Colonic mucosa (tissue), 4 donors: ENCODE measurements at regions not wholly inside any gene's neighbourhood (a gene's known extent, or its start where the extent isn't known, plus 50 kb on each side); places are given as distances from the start of the nearest gene placed in this dataset.

Experiments
- DNase-seq: peaks from one replicate; pipeline ENCODE4 v3.0.0-alpha.2; 2020
- H3K27ac ChIP-seq: fragments of 200-600 bp; one replicate; pipeline ENCODE4 v1.8.0; 2021
- H3K27me3 ChIP-seq: fragments of 200-600 bp; one replicate; pipeline ENCODE4 v1.8.0; 2021
- H3K36me3 ChIP-seq: fragments of 200-600 bp; one replicate; pipeline ENCODE4 v1.8.0; 2021
- H3K4me1 ChIP-seq: fragments of 200-600 bp; one replicate; pipeline ENCODE4 v1.8.0; 2021; ENCODE audit warnings: mild to moderate bottlenecking
- H3K4me3 ChIP-seq: fragments of 200-600 bp; one replicate; pipeline ENCODE4 v1.8.0; 2021
- H3K9ac ChIP-seq, 2 donors: one replicate each; pipeline ENCODE4 v1.7.0; 2013; ENCODE audit warnings: control low read depth in 2 of 2, low read depth in 2 of 2, low read length in 2 of 2
- H3K9me3 ChIP-seq: fragments of 200-600 bp; one replicate; pipeline ENCODE4 v1.8.0; 2021
- intact Hi-C: fragments of 100-400 bp; cut with DNase I; formaldehyde crosslinking; loops from one replicate; pipeline ENCODE4 v1.14.1; 2022
- TF ChIP-seq, protein P1 (sequence below): fragments of 200-600 bp; IDR thresholded peaks from one replicate; pipeline ENCODE4 v1.8.0; 2022; ENCODE audit warnings: antibody characterized with exemption, mild to moderate bottlenecking
- donor health status: healthy.
- donor health status: DM: no; HTN: no; CAD: no.
- donor health status: DM: no; HTN: no; CAD: no.

DNA sequence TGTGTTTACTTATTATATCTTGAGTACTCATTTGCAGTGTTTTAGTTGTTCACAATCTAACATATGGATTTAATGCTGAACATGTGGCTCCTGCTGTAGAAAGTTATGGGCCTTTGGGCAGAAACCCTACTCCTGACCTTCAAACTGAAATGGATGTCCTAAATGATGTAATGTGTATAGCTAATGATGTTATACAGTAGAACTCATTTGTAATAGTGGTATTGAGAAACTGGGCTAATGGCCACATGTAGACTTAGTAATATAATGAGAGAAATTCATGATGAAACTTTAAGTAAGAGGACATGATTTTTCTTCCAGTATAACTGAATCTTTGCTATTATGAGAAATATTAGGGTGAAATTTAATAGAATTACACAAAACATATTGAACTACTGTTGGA lies 121.3 kb upstream of the PTPRK start:
- intact Hi-C loops: no loop called here
- H3K4me3 ChIP-seq: no peak overlapping the region
- H3K27ac ChIP-seq: no peak overlapping the region
- H3K27me3 ChIP-seq: no peaks in the 10 kb centered on the region
- no peaks in the 10 kb centered on the region for H3K9me3 ChIP-seq
- H3K9ac ChIP-seq: no peak overlapping the region
- no peaks in the 10 kb centered on the region for H3K36me3 ChIP-seq
- H3K4me1 ChIP-seq: no peaks in the 10 kb centered on the region
- no peak for DNase-seq
- TF ChIP-seq, protein P1, sequence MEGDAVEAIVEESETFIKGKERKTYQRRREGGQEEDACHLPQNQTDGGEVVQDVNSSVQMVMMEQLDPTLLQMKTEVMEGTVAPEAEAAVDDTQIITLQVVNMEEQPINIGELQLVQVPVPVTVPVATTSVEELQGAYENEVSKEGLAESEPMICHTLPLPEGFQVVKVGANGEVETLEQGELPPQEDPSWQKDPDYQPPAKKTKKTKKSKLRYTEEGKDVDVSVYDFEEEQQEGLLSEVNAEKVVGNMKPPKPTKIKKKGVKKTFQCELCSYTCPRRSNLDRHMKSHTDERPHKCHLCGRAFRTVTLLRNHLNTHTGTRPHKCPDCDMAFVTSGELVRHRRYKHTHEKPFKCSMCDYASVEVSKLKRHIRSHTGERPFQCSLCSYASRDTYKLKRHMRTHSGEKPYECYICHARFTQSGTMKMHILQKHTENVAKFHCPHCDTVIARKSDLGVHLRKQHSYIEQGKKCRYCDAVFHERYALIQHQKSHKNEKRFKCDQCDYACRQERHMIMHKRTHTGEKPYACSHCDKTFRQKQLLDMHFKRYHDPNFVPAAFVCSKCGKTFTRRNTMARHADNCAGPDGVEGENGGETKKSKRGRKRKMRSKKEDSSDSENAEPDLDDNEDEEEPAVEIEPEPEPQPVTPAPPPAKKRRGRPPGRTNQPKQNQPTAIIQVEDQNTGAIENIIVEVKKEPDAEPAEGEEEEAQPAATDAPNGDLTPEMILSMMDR: no peak

DNA sequence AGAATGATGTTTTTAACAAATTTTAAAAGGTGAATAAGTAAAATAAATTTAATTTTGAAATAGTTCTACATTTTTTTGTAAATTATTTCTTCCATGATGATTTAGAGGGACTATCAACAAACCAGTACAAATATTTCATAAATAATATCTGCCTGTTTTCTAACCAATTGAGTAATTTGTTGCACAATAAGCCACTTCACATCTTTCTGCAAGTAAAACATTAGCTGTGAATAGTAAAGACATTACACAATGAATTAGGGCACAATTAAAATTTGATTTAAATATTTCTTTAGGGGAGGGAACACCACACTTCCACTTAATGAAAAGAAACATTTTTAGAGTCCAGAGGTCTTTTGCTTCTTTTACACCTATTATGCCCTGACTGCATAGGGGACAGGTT lies 118.4 kb upstream of the PTPRK start:
- Histone ChIP-seq H3K27me3 (no peaks in the 10 kb centered on the region), H3K36me3 (no peaks in the 10 kb centered on the region), H3K27ac (no peak overlapping the region), H3K4me3 (no peak overlapping the region), H3K9me3 (no peaks in the 10 kb centered on the region), H3K9ac (no peak overlapping the region), H3K4me1 (no peaks in the 10 kb centered on the region)
- TF ChIP-seq, protein P1: no peak
- intact Hi-C loops: no loop called here
- no peak for DNase-seq

DNA sequence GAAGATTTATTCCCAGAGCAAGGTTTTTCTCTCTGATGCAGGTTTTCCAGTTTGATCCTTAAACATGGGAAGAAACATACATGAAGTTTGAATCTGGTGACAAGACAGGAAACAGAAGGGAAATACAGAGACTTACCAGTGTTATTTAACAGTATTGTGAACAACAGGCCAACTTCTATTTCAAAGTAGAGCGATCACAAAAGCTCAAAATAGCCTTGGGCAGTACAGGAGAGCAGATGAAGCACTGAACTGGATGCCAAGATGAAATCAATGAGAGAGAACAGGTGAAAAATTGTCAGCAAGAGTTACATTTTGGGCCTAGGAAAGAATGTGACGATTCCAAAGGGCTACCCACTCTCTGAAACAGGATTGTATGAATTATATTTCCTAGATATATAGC lies 114.8 kb upstream of the PTPRK start:
- Histone ChIP-seq H3K9me3 (no peaks in the 10 kb centered on the region), H3K4me3 (no peak overlapping the region), H3K36me3 (no peaks in the 10 kb centered on the region), H3K9ac (no peak overlapping the region), H3K27ac (no peak overlapping the region), H3K4me1 (no peaks in the 10 kb centered on the region), H3K27me3 (no peaks in the 10 kb centered on the region)
- intact Hi-C loops: no loop called here
- DNase-seq: no peak
- TF ChIP-seq, protein P1: no peak

DNA sequence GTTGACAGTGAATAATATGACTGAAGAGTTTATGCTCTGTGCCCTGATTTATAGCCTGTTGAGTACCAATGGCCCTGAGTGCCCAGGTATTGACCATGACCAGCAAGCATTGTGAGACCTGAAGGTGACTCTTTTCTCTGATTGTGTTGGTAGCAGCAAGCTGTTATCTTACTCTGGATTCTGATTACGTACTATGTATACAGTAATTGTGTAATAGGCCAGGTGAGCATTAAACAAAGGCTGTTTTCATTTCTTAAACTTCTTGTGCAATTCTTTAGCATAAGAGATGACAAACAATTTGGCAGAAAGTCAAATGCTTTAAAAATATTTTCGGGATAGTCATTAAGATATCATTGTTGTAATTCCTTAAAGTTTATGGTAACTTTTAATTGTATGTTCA lies 111.7 kb upstream of the PTPRK start:
- Histone ChIP-seq H3K9ac (no peak overlapping the region), H3K4me3 (no peak overlapping the region), H3K9me3 (no peaks in the 10 kb centered on the region), H3K27ac (no peak overlapping the region), H3K4me1 (no peaks in the 10 kb centered on the region), H3K36me3 (no peaks in the 10 kb centered on the region), H3K27me3 (no peaks in the 10 kb centered on the region)
- TF ChIP-seq, protein P1: no peak
- DNase-seq: no peak
- intact Hi-C loops: no loop called here

DNA sequence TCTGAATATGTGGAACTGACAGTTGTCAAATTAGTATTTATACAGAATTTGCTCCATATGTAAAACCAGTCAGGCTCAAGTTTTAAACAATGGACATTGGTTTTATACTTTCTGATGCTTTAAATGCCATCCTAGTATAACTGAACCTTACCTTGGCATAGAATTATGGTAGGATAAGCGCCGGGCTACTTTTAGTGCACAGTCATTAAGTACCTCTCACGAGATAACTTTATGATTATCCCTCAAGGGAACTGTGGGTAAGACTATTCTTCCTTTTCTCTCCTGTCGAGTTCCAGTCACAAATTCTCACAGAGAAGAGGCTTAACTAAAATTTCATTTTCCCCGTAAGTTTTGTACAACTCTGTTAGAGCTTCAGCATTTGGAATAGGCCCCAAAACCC lies 110.6 kb upstream of the PTPRK start:
- Histone ChIP-seq H3K27me3 (no peaks in the 10 kb centered on the region), H3K9ac (no peak overlapping the region), H3K27ac (no peak overlapping the region), H3K36me3 (no peaks in the 10 kb centered on the region), H3K9me3 (no peaks in the 10 kb centered on the region), H3K4me3 (no peak overlapping the region), H3K4me1 (no peaks in the 10 kb centered on the region)
- no peak for DNase-seq
- TF ChIP-seq, protein P1: no peak
- intact Hi-C loops: no loop called here

GRCh38 chr6:128630213-128630612 lies 109.8 kb upstream of the PTPRK start:
- H3K27me3 ChIP-seq: no peaks in the 10 kb centered on the region
- H3K4me1 ChIP-seq: no peaks in the 10 kb centered on the region
- intact Hi-C loops: no loop called here
- H3K27ac ChIP-seq: no peak overlapping the region
- no peaks in the 10 kb centered on the region for H3K36me3 ChIP-seq
- no peak for DNase-seq
- H3K4me3 ChIP-seq: no peak overlapping the region
- TF ChIP-seq, protein P1: no peak
- no peak overlapping the region for H3K9ac ChIP-seq
- no peaks in the 10 kb centered on the region for H3K9me3 ChIP-seq
